VCaP (cell line): ENCODE measurements at regions not wholly inside any gene's neighbourhood (a gene's known extent, or its start where the extent isn't known, plus 50 kb on each side); places are given as distances from the start of the nearest gene placed in this dataset.

ENCODE experiments used
- H3K27ac ChIP-seq: fragments of 450-650 bp; 2 replicates; pipeline ENCODE4 v1.5.1; 2017
- CTCF ChIP-seq: fragments of 450-650 bp; conservative IDR thresholded peaks from 2 replicates; pipeline ENCODE4 v1.5.1; 2017; ENCODE audit warnings: mild to moderate bottlenecking, moderate library complexity

DNA sequence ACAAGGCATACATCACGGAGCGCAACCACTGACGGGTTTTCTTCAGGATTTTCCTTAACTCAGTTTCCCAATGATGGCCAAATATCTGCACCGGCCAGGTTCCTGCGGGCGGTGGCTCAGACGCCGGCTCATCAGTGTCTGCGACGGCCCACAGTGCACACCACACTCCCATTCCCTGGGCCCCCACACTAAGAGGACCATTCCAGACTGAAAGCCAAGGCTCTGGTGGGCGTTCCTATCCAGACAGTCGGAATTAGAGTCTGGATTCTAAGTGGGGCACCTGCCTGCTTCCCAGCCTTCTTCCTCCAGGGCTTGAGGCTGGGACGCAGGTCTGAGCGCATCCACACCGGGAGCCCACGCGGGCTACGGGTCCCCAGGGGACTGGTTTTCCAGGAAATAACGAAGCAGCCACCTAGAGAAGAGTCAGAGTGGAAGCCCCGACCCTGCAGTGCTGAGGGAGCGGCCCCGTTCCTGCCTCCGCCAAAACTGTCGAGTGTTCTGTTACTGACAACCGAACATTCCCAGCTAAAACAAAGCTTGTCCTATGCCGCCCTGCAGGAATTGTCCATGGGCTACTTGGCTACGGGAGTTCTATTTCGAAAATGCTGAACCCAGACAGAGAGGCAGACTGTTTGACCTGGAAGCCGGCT, 75.3 kb downstream of the TMEM18 start:
- no peak overlapping the region for H3K27ac ChIP-seq
- no peak for TF ChIP-seq CTCF

DNA sequence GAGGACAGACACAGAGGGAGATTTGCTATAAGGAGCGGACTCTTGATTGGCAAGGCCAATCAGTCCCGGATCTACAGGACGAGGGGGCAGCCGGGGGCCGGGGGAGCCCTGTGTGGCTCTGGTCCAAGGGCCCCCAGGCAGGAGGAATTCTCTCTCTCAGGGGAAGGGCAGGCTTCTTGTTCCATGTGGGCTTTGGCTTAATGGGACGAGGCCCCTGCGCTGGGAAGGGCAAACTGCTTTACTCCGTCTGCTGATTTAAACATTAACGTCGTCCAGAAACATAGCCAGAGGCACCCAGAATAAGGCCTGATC, 75.9 kb downstream of the TMEM18 start:
- H3K27ac ChIP-seq = no peak overlapping the region
- no peak for TF ChIP-seq CTCF

DNA sequence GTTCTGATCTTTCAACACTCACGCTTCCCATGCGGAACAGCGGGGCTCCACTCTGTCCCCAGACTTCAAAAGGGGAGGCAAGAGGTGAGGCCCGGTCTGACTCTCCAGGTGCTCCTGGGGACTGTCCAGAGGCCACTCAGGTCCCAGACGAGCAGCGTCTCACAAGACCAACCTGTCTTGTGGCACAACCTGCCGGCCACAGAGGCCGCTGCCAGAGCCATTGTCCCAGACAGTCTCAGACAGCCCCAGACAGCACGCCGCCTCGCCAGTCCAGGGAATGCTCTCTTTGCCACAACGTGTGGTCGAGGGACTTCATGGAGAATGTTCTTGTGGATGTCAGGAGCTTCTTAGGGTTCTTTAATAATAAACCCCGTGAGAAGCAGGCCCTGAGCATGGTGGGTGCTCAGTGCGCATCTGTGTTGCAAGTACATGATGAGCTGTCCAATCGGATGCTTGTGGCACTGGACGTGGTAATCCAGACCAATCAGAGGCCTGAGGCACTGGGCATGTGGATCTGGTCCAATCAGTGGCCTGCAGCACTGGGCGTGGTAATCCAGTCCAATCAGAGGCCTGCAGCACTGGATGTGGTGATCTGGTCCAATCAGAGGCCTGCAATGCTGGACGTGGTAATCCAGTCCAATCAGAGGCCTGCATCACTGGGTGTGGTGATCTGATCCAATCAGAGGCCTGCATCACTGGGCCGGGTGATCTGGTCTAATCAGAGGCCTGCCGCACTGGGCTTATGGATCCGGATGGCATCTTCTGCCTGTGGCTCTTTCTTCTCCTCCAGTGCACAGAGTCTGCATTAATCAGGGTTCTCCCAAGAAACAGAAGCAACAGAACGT, 76.4 kb downstream of the TMEM18 start:
- H3K27ac ChIP-seq = no peak overlapping the region
- TF ChIP-seq CTCF = no peak

DNA sequence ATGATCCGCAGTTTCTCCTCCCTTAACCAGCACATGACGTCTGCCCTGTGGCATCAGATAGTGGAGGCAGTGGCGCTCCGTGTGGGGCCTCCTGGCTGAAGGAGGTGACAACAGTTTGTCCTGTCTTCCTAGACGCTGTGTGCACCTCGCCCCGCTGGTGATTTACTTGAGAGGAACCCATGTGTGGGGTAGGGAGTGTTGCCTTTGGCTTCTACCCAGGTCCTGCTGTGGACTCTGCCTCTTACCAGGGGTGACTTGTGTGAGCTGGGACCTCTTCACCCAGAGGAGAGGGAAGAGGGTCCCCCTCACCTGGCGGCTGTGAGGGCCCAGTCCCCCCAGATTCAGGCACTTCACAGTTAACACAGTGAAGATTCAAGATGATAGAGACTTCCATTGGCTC, 77.6 kb downstream of the TMEM18 start:
- no peak overlapping the region for H3K27ac ChIP-seq
- TF ChIP-seq CTCF = no peak

DNA sequence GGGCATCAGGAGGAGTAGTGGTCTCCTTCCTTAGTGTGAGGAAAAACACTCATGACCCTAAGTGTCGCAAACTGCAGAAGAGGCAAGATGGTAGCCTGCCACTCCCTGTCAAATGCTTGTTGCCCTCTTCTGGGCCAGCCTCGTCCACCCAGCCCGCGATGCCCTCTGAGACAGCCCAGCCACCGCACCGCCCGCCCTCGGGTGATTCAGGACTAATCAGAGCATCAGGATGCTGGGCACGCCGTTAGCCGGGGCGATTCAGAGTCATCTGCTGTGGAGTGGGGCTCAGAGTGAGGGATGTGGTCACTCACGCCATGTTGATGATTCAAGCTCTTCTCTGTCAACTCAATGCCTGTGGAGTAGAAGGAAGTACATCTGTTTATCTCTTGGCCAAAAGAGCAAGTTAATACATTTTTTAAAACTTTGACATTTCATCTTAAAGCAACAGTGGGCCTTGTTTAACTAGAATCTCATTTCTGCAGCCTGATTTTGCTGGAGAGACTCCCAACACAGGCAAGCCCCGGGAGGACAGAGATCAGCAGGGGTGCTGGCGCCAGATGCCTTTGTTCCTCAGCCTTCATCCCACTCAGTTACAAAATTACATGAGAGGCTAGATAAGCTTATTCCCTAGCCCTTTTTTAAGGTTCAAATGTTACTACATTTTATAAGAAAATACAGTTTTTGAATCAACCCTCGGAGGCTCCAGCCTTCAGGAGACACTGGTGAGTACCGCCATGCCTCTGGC, 79.0 kb downstream of the TMEM18 start:
- H3K27ac ChIP-seq = no peak overlapping the region
- TF ChIP-seq CTCF = no peak

DNA sequence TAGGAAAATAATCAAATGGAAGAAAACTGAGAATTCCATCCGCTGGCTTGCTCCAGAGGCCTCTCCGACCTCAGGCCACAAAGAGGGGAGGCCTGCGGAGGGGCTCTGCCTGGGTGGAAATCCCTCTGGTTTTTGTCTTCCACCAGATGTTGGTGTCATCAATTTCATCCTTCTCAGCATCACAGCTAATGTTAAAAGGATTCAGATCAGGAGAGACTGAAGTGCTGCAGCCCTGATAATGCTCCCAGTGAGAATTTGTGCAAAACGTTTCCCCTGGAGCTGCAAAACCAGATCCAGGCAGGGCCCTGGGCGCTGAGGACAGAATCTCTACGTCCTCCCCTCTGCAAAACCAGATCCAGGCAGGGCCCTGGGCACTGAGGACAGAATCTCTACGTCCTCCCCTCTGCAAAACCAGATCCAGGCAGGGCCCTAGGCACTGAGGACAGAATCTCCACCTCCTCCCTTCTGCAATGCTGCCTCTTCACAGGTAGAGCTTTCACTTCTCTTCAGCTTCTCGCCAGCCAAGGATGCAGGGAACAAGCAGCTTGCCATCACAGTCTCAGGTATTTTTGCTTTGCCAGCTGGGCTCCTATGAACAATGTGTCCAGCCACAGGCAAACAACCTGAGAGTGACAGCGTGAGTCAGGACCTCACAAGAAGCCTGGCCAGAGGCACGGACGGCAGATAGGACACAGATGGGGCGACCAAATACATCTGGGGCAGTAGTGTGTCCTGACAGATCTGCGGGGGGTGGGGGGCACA, 81.2 kb downstream of the TMEM18 start:
- no peak overlapping the region for H3K27ac ChIP-seq
- TF ChIP-seq CTCF = no peak
